Neutrophil (primary cell): ENCODE measurements at regions not wholly inside any gene's neighbourhood (a gene's known extent, or its start where the extent isn't known, plus 50 kb on each side); places are given as distances from the start of the nearest gene placed in this dataset.

Experiments used
- H3K27ac ChIP-seq: fragments of 200-600 bp; sonication (generic); 2 replicates; pipeline ENCODE4 v1.5.1; 2016; ENCODE audit warnings: mild to moderate bottlenecking, moderate library complexity
- H3K27me3 ChIP-seq: fragments of 200-600 bp; sonication (generic); 2 replicates; pipeline ENCODE4 v1.6.0; 2016; ENCODE audit warnings: mild to moderate bottlenecking
- H3K36me3 ChIP-seq: fragments of 200-600 bp; sonication (generic); 2 replicates; pipeline ENCODE4 v1.5.1; 2017
- H3K4me1 ChIP-seq, 2 experiments: fragments of 200-600 bp in 1 of 2; sonication (generic) in 1 of 2; 1 replicate in 1 of 2; 2 replicates in 1 of 2; pipeline versions ENCODE4 v1.5.1 to v1.6.1; 2013 to 2016; ENCODE audit warnings: low read depth in 1 of 2, low read length in 1 of 2, mild to moderate bottlenecking in 1 of 2, moderate library complexity in 1 of 2; ENCODE audit not compliant: control insufficient read depth in 1 of 2, insufficient read depth in 1 of 2
- H3K4me3 ChIP-seq, 2 experiments: fragments of 200-600 bp in 1 of 2; sonication (generic) in 1 of 2; 1 replicate in 1 of 2; 2 replicates in 1 of 2; pipeline ENCODE4 v1.5.1; 2013 to 2016; ENCODE audit warnings: low read depth in 1 of 2, low read length in 1 of 2, mild to moderate bottlenecking in 1 of 2, moderate library complexity in 1 of 2
- H3K9me3 ChIP-seq: fragments of 200-600 bp; sonication (generic); 2 replicates; pipeline ENCODE4 v1.5.1; 2016
- TF ChIP-seq, protein P1 (sequence below): fragments of 200-600 bp; sonication (generic); IDR thresholded peaks from 2 replicates; pipeline ENCODE4 v1.5.1; 2016; ENCODE audit warnings: antibody characterized with exemption

DNA sequence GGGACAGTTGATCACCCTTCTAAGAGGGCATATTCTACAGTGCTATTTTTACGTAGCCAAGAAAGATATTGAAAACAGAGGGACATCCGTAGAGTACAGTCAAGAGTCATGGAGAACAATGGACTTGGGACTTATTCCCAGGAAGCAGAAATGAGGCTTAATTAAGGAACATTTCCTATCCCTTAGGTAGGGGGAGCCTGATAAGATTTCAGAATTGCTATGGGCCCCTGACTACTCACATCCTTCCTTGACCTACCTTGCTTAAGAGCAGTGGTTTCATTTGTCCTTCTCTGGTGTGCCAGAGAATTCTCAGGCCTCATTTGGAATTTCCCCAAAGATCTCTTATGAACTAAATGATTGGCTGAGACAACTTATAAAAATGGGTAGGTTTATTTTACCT is 189.5 kb upstream of the DTNBP1 start:
- Histone ChIP-seq H3K4me1 (no peaks in the 10 kb centered on the region), H3K36me3 (no peaks in the 10 kb centered on the region), H3K4me3 (no peak overlapping the region), H3K27ac (no peak overlapping the region), H3K27me3 (no peaks in the 10 kb centered on the region), H3K9me3 (no peaks in the 10 kb centered on the region)
- TF ChIP-seq, protein P1, sequence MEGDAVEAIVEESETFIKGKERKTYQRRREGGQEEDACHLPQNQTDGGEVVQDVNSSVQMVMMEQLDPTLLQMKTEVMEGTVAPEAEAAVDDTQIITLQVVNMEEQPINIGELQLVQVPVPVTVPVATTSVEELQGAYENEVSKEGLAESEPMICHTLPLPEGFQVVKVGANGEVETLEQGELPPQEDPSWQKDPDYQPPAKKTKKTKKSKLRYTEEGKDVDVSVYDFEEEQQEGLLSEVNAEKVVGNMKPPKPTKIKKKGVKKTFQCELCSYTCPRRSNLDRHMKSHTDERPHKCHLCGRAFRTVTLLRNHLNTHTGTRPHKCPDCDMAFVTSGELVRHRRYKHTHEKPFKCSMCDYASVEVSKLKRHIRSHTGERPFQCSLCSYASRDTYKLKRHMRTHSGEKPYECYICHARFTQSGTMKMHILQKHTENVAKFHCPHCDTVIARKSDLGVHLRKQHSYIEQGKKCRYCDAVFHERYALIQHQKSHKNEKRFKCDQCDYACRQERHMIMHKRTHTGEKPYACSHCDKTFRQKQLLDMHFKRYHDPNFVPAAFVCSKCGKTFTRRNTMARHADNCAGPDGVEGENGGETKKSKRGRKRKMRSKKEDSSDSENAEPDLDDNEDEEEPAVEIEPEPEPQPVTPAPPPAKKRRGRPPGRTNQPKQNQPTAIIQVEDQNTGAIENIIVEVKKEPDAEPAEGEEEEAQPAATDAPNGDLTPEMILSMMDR, result no peak

DNA sequence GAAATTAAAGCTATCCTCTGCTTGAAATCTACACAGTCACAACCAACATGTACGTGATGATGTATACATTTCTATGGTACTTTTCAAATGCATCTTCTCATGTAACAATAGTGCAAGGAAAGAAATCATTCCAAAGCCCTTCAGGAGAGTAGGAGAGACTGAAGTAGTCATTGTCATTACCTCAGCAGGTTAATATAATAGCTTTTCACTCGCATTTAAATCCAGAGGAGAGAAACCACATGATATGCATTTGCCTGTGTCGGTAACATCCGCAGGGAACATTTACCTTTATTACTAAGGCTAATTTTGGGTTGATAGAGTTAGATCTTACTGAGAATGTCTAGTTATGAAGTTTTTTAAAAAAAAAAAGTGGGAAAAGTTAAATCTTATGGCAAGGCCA is 186.6 kb upstream of the DTNBP1 start:
- TF ChIP-seq, protein P1, result no peak
- no peak overlapping the region for H3K4me3 ChIP-seq
- no peaks in the 10 kb centered on the region for H3K9me3 ChIP-seq
- no peaks in the 10 kb centered on the region for H3K36me3 ChIP-seq
- H3K4me1 ChIP-seq, result no peaks in the 10 kb centered on the region
- H3K27ac ChIP-seq, result no peak overlapping the region
- no peaks in the 10 kb centered on the region for H3K27me3 ChIP-seq

DNA sequence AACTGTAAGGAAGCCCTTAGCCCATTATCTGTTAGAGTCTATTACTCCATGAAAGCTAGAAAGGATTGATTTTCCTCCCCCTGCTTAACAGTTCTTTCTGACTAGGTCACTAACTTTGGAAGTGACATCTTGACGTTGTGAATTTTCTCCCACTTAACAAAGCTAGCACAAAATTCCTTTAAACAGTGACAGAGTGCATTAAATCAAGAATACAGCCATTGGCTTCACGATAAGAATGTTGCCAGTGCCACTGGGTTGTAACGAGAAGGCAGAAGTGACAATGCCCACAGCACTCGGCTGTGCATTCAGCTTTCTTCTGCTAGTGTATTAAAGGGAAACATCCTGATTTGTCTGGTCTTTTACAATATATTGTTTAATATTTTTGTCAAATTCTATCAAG is 182.7 kb upstream of the DTNBP1 start:
- no peaks in the 10 kb centered on the region for H3K27me3 ChIP-seq
- H3K27ac ChIP-seq, result no peak overlapping the region
- no peaks in the 10 kb centered on the region for H3K36me3 ChIP-seq
- TF ChIP-seq, protein P1, result no peak
- no peaks in the 10 kb centered on the region for H3K9me3 ChIP-seq
- H3K4me3 ChIP-seq, result no peak overlapping the region
- no peaks in the 10 kb centered on the region for H3K4me1 ChIP-seq

DNA sequence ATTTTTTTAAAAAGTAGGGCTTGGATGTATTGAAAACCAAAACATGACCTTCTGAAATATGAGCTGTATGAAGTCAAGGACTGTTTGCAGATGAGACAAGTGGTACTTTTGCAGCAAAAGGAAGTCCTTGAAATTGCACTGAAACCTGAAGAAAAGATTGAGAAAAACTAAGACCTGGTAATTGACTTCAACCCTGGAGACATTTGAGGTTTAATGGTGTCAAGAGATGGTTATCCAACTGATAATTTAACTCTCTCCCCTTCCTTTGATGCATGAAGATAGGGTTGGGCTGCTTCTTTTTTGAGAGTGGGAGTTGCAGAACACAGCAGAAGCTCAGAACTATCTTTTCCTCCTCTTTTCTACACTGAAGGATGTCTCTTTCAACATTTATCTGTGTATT is 180.9 kb upstream of the DTNBP1 start:
- Histone ChIP-seq H3K27me3 (no peaks in the 10 kb centered on the region), H3K9me3 (no peaks in the 10 kb centered on the region), H3K4me3 (no peak overlapping the region), H3K36me3 (no peaks in the 10 kb centered on the region), H3K4me1 (no peaks in the 10 kb centered on the region), H3K27ac (no peak overlapping the region)
- TF ChIP-seq, protein P1, result no peak

DNA sequence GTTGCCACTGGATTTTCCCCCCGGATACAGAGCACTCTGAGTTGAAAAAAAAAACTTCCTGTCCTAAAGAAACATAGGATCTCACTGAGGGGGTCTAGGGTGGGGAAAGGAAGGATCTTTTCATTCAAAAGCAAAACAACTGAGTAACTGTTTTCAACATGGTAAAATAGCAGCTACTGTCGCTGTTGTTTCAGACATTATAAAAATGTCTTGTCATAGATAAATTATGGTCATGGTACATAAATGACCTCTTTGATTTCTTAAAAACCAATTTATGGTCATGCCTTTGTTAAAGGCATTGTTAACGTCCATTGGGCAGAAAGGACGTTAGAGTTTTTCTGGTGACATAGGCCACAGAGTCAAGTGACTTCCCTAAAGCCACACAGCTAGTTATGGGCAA is 180.4 kb upstream of the DTNBP1 start:
- Histone ChIP-seq H3K36me3 (no peaks in the 10 kb centered on the region), H3K27me3 (no peaks in the 10 kb centered on the region), H3K4me3 (no peak overlapping the region), H3K27ac (no peak overlapping the region), H3K4me1 (no peaks in the 10 kb centered on the region), H3K9me3 (no peaks in the 10 kb centered on the region)
- TF ChIP-seq, protein P1, result no peak

DNA sequence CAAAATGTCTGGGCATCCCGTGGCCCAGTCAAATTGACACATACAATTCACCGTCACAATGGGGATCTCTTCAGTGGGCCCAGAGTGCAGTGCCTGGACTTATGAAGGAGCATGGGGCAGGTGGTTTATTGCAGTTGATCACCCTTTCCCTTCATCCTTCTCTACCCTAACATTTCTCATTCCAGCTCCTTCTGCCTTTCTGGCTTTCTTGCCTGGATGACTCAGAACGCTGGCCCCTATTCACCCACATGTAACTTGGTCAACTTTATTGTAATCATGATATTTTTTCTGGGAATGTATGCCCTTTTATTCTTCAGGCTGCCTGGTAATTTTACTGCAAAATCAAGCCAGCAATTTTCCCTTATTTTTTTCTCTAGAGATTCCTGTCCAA is 179.9 kb upstream of the DTNBP1 start:
- H3K4me1 ChIP-seq, result no peaks in the 10 kb centered on the region
- no peak overlapping the region for H3K27ac ChIP-seq
- no peaks in the 10 kb centered on the region for H3K9me3 ChIP-seq
- TF ChIP-seq, protein P1, result no peak
- H3K36me3 ChIP-seq, result no peaks in the 10 kb centered on the region
- H3K27me3 ChIP-seq, result no peaks in the 10 kb centered on the region
- H3K4me3 ChIP-seq, result no peak overlapping the region
